A549 (cell line): ENCODE measurements at regions not wholly inside any gene's neighbourhood (a gene's known extent, or its start where the extent isn't known, plus 50 kb on each side); places are given as distances from the start of the nearest gene placed in this dataset.

Experiments
- CHD2 ChIP-seq: fragments of 150-350 bp; IDR thresholded peaks from 2 replicates; pipeline ENCODE4 v1.6.1; 2014; ENCODE audit warnings: low read length; ENCODE audit not compliant: partially characterized antibody
- CTCF ChIP-seq: fragments of >200 bp; sonication (Bioruptor Twin); formaldehyde crosslinking; IDR thresholded peaks from 3 replicates; pipeline ENCODE4 v1.5.1; 2016
- HDAC2 ChIP-seq: fragments of 200-600 bp; sonication (generic); IDR thresholded peaks from 2 replicates; pipeline ENCODE4 v1.6.1; 2016
- HOXB5 ChIP-seq: fragments of 250-450 bp; sonication (Bioruptor Pico); IDR thresholded peaks from 2 replicates; pipeline ENCODE4 v1.5.0; 2020; ENCODE audit warnings: mild to moderate bottlenecking, moderate library complexity
- TF ChIP-seq, protein P1 (sequence below): IDR thresholded peaks from 2 replicates; pipeline ENCODE4 v1.6.1; 2012

DNA sequence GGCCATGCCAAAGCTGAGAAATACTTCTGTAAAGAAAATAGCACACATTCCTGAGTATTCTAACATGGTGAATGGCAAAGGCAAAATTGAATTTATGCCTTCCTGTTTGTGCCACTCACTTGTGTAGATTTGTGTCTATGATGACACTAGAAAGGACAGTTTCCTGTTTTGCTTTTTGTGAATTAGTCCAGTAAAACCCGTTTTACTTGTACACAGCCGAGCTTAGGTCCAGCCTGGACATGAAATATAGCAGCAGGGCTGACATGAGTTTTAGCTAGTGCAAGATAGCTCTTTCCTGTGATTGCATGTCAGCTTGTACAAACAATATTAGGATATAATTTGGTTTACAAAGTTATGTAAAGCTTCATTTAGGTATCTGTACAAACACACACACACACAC is 1891.7 kb upstream of the WWC1 start:
- TF ChIP-seq CTCF = no peak
- TF ChIP-seq HOXB5 (CRISPR knock-in tag) = no peak
- TF ChIP-seq HDAC2 = no peak
- TF ChIP-seq CHD2 = no peak
- TF ChIP-seq, protein P1, sequence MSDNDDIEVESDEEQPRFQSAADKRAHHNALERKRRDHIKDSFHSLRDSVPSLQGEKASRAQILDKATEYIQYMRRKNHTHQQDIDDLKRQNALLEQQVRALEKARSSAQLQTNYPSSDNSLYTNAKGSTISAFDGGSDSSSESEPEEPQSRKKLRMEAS = no peak
